ENCODE measurements at regions not wholly inside any gene's neighbourhood (a gene's known extent, or its start where the extent isn't known, plus 50 kb on each side); places are given as distances from the start of the nearest gene placed in this dataset.
A peak's percentile ranks its signal among the peaks of the same experiment; 100 is the strongest.

DNA sequence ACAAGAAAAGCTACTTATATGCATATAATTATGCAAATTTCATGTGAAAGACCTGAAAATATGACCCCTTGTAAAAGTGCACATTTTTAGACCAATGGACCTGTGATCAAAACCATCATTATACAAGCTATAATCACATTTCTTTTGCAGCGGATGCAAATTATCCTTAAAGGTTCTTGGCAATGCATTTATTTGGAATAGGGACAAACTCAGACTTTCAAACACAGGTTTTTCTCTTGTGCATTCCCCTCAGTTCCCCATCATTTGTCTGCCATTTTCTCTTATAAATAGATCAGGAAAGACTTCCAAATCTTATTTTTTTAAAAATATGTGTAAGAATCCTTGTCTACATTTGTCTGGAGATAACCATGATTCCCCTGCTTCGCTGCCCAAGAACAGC, 954.2 kb upstream of the NRXN1 start:
- Histone ChIP-seq H3K9me3 (ENCODE audit: low read depth, low read length, poor library complexity, severe bottlenecking) (no peaks in the 10 kb centered on the region), H3K4me3 (ENCODE audit: low read depth, low read length, poor library complexity, severe bottlenecking) (no peak overlapping the region), H3K27ac (ENCODE audit: low read depth, low read length, poor library complexity, severe bottlenecking) (no peak overlapping the region), H3K27me3 (replicated peaks; ENCODE audit: insufficient read depth, low read depth, low read length, poor library complexity) (no peaks in the 10 kb centered on the region), H3K4me1 (ENCODE audit: insufficient read depth, low read length, poor library complexity, severe bottlenecking) (peaks cover 7% of the 10 kb centered on the region), H3K36me3 (ENCODE audit: insufficient read depth, low read length, poor library complexity, severe bottlenecking) (no peaks in the 10 kb centered on the region)
- CTCF ChIA-PET = no interaction called here
- DNase-seq (ENCODE audit: low spot score) = no peak
- TF ChIP-seq CTCF (conservative IDR thresholded peaks at IDR 0.05; ENCODE audit: low read depth, low read length) (no peak), EZH2 (IDR thresholded peaks at IDR 0.05; ENCODE audit: borderline replicate concordance, low read depth, low read length, poor library complexity, severe bottlenecking) (no peak)
- intact Hi-C loops (cut with micrococcal nuclease; ENCODE audit: unreplicated experiment) = no loop called here
- POLR2A ChIA-PET (ENCODE audit: low non-redundant PET) = no interaction called here
- no TSS peak for BruUV-seq (replicated peaks)

DNA sequence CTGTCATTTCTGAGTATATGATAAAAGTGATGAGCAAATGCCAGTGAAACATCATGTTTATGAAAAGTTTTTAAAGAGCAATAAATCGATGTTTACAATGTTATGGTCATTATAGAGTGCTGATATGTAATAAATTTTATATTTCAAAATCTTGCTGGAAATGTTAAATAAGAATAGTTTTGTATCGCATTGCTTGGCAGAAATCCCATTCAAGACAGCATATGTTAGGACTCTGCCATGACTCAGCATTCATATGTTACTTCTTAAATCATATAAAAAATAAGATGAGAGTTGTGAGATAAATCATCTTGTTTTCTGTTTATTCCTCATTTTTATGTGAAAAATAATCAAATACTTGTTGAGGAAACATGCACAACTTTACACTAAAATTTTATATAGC, 949.9 kb upstream of the NRXN1 start:
- H3K27me3 ChIP-seq (replicated peaks; ENCODE audit: insufficient read depth, low read depth, low read length, poor library complexity) = no peaks in the 10 kb centered on the region
- POLR2A ChIA-PET (ENCODE audit: low non-redundant PET) = no interaction called here
- CTCF ChIA-PET = no interaction called here
- H3K27ac ChIP-seq (ENCODE audit: low read depth, low read length, poor library complexity, severe bottlenecking) = no peak overlapping the region
- intact Hi-C loops (cut with micrococcal nuclease; ENCODE audit: unreplicated experiment) = no loop called here
- TF ChIP-seq EZH2 (IDR thresholded peaks at IDR 0.05; ENCODE audit: borderline replicate concordance, low read depth, low read length, poor library complexity, severe bottlenecking) (no peak), CTCF (conservative IDR thresholded peaks at IDR 0.05; ENCODE audit: low read depth, low read length) (no peak)
- H3K4me1 ChIP-seq (ENCODE audit: insufficient read depth, low read length, poor library complexity, severe bottlenecking) = peaks cover 7% of the 10 kb centered on the region
- no TSS peak for BruUV-seq (replicated peaks)
- no peak overlapping the region for H3K4me3 ChIP-seq (ENCODE audit: low read depth, low read length, poor library complexity, severe bottlenecking)
- DNase-seq (ENCODE audit: low spot score) = peak; percentile 12
- H3K9me3 ChIP-seq (ENCODE audit: low read depth, low read length, poor library complexity, severe bottlenecking) = no peaks in the 10 kb centered on the region
- H3K36me3 ChIP-seq (ENCODE audit: insufficient read depth, low read length, poor library complexity, severe bottlenecking) = no peaks in the 10 kb centered on the region

DNA sequence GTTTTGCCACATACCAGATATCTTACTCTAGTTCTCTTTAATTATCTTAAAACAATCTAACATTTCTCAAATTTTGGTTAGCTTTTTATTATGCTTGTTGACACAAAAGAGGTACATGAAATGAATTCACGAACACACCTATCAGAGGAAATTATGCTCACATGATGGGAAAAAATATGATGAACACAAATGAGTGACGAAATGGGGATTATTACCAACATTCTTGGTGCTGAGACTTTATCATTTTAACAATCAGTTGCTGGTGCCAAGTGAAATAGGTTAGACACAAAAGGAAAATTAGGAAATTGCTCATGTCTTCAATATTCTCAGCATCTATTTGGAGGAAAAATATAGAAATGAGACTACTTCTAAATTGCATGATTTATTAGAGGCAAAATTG, 944.7 kb upstream of the NRXN1 start:
- no peak overlapping the region for H3K4me3 ChIP-seq (ENCODE audit: low read depth, low read length, poor library complexity, severe bottlenecking)
- no peak overlapping the region for H3K27ac ChIP-seq (ENCODE audit: low read depth, low read length, poor library complexity, severe bottlenecking)
- H3K4me1 ChIP-seq (ENCODE audit: insufficient read depth, low read length, poor library complexity, severe bottlenecking) = no peaks in the 10 kb centered on the region
- ChIA-PET CTCF (no interaction called here), POLR2A (ENCODE audit: low non-redundant PET) (no interaction called here)
- DNase-seq (ENCODE audit: low spot score) = no peak
- no TSS peak for BruUV-seq (replicated peaks)
- no peaks in the 10 kb centered on the region for H3K27me3 ChIP-seq (replicated peaks; ENCODE audit: insufficient read depth, low read depth, low read length, poor library complexity)
- H3K9me3 ChIP-seq (ENCODE audit: low read depth, low read length, poor library complexity, severe bottlenecking) = no peaks in the 10 kb centered on the region
- H3K36me3 ChIP-seq (ENCODE audit: insufficient read depth, low read length, poor library complexity, severe bottlenecking) = no peaks in the 10 kb centered on the region
- intact Hi-C loops (cut with micrococcal nuclease; ENCODE audit: unreplicated experiment) = no loop called here
- TF ChIP-seq EZH2 (IDR thresholded peaks at IDR 0.05; ENCODE audit: borderline replicate concordance, low read depth, low read length, poor library complexity, severe bottlenecking) = no peak
- no peak for TF ChIP-seq CTCF (conservative IDR thresholded peaks at IDR 0.05; ENCODE audit: low read depth, low read length)
